Aorta (tissue), 5 donors: ENCODE measurements at regions not wholly inside any gene's neighbourhood (a gene's known extent, or its start where the extent isn't known, plus 50 kb on each side); places are given as distances from the start of the nearest gene placed in this dataset.

ENCODE experiments used
- ATAC-seq: fragments of 200-7000 bp; cut with Tn5 transposase; one replicate; pipeline ENCODE4 v1.9.1; 2022; ENCODE audit warnings: moderate library complexity; ENCODE audit not compliant: low FRiP score
- DNase-seq, 2 donors: peaks; one replicate each; pipeline ENCODE4 v3.0.0-alpha.2; 2020
- H3K27ac ChIP-seq, 2 donors: one replicate each; pipeline ENCODE4 v1.5.1; 2013; ENCODE audit warnings: low read length in 2 of 2, mild to moderate bottlenecking in 2 of 2, moderate library complexity in 2 of 2, control low read depth in 1 of 2, inconsistent platforms in 1 of 2, low read depth in 1 of 2
- H3K27me3 ChIP-seq, 2 donors: one replicate each; pipeline ENCODE4 v1.6.1; 2013; ENCODE audit warnings: control low read depth in 1 of 2, low read length in 1 of 2, mild to moderate bottlenecking in 1 of 2, moderate library complexity in 1 of 2; ENCODE audit not compliant: insufficient read depth in 2 of 2, control insufficient read depth in 1 of 2
- H3K36me3 ChIP-seq, 2 donors: one replicate each; pipeline ENCODE4 v1.6.1; 2013; ENCODE audit warnings: control low read depth in 1 of 2, low read length in 1 of 2, mild to moderate bottlenecking in 1 of 2; ENCODE audit not compliant: insufficient read depth in 2 of 2, control insufficient read depth in 1 of 2
- H3K4me1 ChIP-seq, 2 donors: one replicate each; pipeline ENCODE4 v1.6.1; 2013; ENCODE audit warnings: low read length in 2 of 2, control low read depth in 1 of 2, mild to moderate bottlenecking in 1 of 2, moderate library complexity in 1 of 2; ENCODE audit not compliant: insufficient read depth in 2 of 2, control insufficient read depth in 1 of 2
- H3K4me3 ChIP-seq, 2 donors: one replicate each; pipeline ENCODE4 v1.5.1; 2013; ENCODE audit warnings: low read length in 2 of 2, control low read depth in 1 of 2, mild to moderate bottlenecking in 1 of 2
- H3K9me3 ChIP-seq: one replicate; pipeline ENCODE4 v1.6.1; 2013; ENCODE audit warnings: mild to moderate bottlenecking, low read length; ENCODE audit not compliant: control insufficient read depth
- WGBS, 2 donors: extraction: QIAGEN DNeasy Blood & Tissue Kit; methylation state at CpG; one replicate each; pipeline ENCODE4 v1.1.7; 2013; 5-methylcytosine and 5-hydroxymethylcytosine counted together
- intact Hi-C, 2 donors: fragments of 100-400 bp; cut with DNase I; formaldehyde crosslinking; loops; one replicate each; pipeline versions ENCODE4 v1.14.2 to v1.15.0; 2022
- donor health status: healthy with polysubstance abuse.
- donor health status: Bipolar disorder and iron deficiency.
- donor health status: DM: no; HTN: no; CAD: no.
- donor health status: DM: no; HTN: no; CAD: no.
- donor health status: DM: yes; HTN: yes; CAD: no.

DNA sequence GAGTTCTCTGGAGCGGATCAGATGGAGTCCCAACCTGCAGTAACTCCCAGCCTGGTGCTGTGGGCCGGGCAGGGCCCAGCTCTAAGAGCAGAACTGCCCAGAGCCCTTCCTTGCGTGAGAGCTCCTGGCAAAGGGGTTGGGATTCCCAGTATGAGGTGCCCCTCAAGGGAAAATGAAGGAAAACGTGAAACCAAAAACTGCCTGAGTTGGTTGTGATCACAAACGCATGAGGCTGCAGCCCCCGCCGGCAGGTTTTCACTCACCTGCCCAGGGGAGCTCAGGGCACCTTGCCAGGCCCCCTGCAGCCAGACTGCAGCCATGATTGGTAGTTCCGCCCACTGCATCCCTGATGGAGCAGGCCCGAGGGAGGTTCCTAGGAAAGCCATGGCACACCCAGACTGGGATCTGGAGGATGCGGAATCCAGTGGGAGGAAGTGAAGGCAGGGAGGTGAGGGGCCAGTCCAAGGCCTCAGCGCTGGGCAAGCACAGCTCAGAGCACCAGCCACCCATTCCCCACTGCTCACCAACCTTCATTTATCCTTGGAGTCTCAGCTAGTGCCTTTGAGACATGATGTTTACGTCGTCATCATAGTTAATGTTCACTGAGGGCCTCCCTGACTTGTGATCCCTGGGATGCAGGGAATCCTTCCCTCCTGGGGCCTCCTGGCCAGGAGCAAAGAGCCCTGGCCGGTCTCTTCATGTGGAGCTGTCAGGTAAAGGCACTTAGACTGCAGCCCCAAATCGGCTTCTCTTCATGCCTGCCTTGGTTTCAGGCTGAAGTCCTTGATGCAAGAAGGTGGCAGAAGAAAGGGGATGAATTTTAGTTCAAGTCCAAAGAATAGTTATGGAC, 103.2 kb downstream of the INHBB start:
- Histone ChIP-seq H3K4me1 (no peaks in the 10 kb centered on the region), H3K4me3 (no peak overlapping the region), H3K9me3 (no peaks in the 10 kb centered on the region), H3K36me3 (no peaks in the 10 kb centered on the region), H3K27ac (no peak overlapping the region), H3K27me3 (no peaks in the 10 kb centered on the region)
- intact Hi-C loops: loop anchor here in 1 of 2 donors (10.0 kb wide), 1 partner anchor 104 kb away; the partner anchor contains the start of gene INHBB
- ATAC-seq: no peak
- peak in 1 of 2 donors; percentile 68 for DNase-seq
- WGBS, 2 donors: 93 to 96% methylated on average over 15 of the region's 15 CpGs

DNA sequence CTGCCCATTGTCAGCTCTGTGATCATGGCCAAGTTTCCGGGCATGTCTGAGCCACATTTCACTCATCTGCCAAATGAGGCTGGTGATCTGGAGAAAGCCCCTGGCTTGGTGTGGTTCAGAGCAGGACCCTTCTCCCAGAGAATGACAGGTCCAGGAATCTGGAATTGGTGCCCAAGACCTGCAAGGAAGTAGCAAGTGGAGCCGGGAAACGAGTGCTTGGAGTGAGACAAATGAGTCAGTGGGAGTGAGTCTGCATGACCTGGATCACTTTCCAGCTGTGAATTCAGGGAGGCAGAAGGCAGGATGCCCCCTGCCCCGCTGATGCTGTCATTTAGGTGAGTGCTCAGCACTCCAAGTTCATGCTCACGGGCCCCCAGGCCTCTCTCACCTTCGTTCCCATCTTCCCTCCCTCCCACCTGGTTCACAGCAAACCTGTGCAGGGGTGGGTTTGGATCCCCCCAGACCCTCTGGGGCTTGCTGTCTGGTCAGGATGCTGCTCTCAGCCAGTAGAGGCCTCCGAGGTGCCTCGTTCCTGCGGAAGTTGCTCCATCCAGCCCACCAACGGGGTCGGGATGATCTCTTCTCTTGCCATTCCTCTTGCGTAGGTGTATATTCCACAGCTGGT, 104.4 kb downstream of the INHBB start:
- Histone ChIP-seq H3K9me3 (no peaks in the 10 kb centered on the region), H3K4me1 (no peaks in the 10 kb centered on the region), H3K27ac (no peak overlapping the region), H3K4me3 (no peak overlapping the region), H3K27me3 (no peaks in the 10 kb centered on the region), H3K36me3 (no peaks in the 10 kb centered on the region)
- intact Hi-C loops: no loop called here
- DNase-seq (peak in 1 of 2 donors; percentile 63), ATAC-seq (no peak)
- WGBS, 2 donors: 92 to 93% methylated on average over 12 of the region's 12 CpGs

DNA sequence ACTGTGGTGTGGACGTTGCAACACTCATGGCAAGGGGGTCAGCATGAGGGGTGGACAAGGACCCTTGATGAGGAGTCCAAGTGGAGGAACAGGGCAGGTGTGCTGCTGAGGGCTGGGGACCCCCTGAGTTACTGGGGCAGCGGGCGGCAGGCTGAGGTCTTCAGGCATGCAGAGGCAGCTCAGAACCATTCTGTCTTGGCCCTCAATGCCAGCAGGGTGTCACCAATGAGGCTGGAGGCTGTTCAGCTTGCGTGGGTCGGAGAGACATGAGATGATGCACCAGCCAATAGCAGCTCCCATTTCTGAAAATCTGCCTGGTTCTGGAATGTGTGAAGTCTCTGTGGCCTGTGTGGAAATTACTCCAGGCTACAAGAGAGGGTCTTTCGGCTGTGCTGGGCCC, 105.4 kb downstream of the INHBB start:
- Histone ChIP-seq H3K27me3 (no peaks in the 10 kb centered on the region), H3K36me3 (no peaks in the 10 kb centered on the region), H3K27ac (no peak overlapping the region), H3K9me3 (no peaks in the 10 kb centered on the region), H3K4me1 (no peaks in the 10 kb centered on the region), H3K4me3 (no peak overlapping the region)
- ATAC-seq (no peak), DNase-seq (peak; percentile 18 to 67)
- WGBS, 2 donors: 94 to 95% methylated on average over 6 of the region's 6 CpGs
- intact Hi-C loops: no loop called here

DNA sequence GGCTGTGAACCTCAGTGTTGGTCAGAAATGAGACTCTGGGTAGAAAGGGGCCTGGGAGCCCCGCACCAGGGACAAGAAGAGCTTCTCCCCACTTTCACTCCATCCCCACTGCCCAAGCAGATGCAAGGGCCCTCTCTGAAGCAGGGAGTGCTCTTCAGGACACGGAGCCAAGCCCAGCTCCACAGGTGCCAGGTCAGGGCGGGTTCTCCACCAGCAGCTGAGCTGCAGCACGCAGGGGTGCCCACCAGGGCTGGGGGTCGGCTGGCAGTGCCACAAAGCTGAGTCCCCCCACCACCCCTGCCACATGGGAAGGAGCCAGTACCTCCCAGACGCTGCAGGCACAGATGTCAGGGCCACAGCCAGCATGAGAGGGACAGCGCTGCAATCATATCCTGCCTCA, 106.2 kb downstream of the INHBB start:
- H3K4me3 ChIP-seq: no peak overlapping the region
- 91 to 94% methylated on average over 7 of the region's 7 CpGs for WGBS, 2 donors
- H3K27ac ChIP-seq: no peak overlapping the region
- DNase-seq: peak in 1 of 2 donors; percentile 61
- no peak for ATAC-seq
- H3K9me3 ChIP-seq: peaks cover 3% of the 10 kb centered on the region
- H3K27me3 ChIP-seq: no peaks in the 10 kb centered on the region
- intact Hi-C loops: no loop called here
- H3K36me3 ChIP-seq: no peaks in the 10 kb centered on the region
- no peaks in the 10 kb centered on the region for H3K4me1 ChIP-seq

DNA sequence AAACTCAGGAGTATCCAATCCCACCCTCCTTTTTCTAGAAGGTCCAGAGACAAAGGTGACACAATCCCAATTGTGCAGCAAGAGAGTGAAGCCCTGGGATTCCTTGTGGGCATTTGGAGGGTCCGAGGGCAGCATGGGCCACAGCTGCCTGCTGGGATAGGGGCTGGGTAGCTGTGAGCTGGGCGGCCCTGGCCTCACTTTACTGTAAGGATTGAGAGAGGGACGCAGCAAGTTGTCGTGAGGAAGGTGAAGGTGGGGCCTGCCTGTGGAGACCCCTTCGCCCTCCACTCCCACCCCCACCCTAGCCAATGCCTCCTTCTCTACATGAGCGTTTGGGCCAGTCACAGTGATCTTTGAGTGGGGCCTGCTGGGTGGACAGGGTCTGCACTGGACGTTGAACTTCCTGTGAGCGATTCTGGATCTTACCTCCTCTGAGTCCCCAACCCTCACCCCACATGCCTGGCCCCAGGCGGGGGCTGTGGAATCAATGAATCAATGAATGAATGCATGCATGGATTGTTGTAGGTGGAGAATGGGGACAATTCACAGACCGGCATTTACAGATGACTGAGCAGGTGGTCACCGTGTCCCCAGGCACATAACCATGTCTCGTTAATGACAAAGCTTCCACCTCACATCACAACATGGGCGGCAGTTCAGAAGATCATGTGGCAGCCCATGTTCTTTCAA, 107.2 kb downstream of the INHBB start:
- Histone ChIP-seq H3K4me1 (no peaks in the 10 kb centered on the region), H3K27ac (no peak overlapping the region), H3K36me3 (no peaks in the 10 kb centered on the region), H3K4me3 (no peak overlapping the region), H3K27me3 (no peaks in the 10 kb centered on the region), H3K9me3 (peaks cover 6% of the 10 kb centered on the region)
- 95 to 97% methylated on average over 13 of the region's 13 CpGs for WGBS, 2 donors
- no peak for ATAC-seq
- intact Hi-C loops: no loop called here
- peak; percentile 15 to 61 for DNase-seq

DNA sequence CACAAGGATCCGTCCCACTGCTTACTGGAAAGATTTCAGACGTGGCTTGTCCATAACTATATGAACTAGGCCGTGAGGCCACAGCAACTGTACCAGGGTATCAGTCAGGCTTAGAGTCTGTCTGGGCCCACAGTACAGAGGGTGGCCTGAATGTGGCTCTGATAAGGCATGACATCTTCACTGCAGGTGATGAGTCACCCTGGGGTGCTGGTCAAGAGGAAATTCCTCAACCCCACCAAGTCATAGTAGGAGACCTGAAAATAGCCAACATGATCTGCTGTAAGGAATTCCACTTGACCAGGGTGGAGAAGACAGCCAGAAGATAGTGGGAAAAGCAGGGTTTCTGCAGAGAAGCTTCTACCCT, 107.7 kb downstream of the INHBB start:
- Histone ChIP-seq H3K27me3 (no peaks in the 10 kb centered on the region), H3K36me3 (no peaks in the 10 kb centered on the region), H3K9me3 (peaks cover 6% of the 10 kb centered on the region), H3K4me3 (no peak overlapping the region), H3K27ac (no peak overlapping the region), H3K4me1 (no peaks in the 10 kb centered on the region)
- 94% methylated on average over 3 of the region's 3 CpGs for WGBS, 2 donors
- no peak for DNase-seq
- ATAC-seq: no peak
- intact Hi-C loops: no loop called here

DNA sequence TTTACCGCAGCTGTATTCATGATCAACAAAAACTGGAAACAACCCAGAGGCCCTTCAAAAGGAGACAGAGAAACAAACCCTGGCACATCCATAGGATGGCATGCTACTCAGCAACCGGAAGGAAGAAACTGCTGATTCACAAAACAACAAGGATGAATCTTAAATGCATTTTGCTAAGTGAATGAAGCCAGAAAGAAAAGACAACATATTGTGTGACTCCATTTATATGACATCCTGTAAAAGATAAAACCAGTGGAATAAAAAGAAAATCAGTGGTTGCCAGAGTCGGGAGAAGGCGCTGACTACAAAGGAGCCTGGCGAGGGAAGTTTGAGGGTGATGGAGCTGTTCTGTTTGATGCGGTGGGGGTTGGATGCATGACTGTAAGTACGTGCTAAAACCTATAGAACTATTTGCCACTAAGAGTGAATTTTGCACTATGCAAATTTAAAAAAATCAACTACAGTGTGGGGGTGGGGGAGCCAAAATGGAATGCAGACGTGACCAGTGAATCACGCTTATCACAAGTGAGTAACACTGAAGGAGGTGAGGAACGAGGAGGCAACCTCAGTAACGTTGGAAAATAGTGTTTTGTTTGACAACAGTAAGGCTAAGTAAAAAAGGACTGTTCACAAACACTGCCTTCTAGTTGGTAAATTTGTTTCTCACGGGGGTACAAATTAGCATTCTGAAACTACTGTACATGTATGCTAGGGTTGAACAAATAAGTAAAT, 108.9 kb downstream of the INHBB start:
- ATAC-seq (no peak), DNase-seq (peak in 1 of 2 donors; percentile 10)
- 89 to 91% methylated on average over 12 of the region's 12 CpGs for WGBS, 2 donors
- Histone ChIP-seq H3K9me3 (peaks cover 6% of the 10 kb centered on the region), H3K36me3 (no peaks in the 10 kb centered on the region), H3K27me3 (no peaks in the 10 kb centered on the region), H3K27ac (no peak overlapping the region), H3K4me3 (no peak overlapping the region), H3K4me1 (no peaks in the 10 kb centered on the region)
- intact Hi-C loops: no loop called here

DNA sequence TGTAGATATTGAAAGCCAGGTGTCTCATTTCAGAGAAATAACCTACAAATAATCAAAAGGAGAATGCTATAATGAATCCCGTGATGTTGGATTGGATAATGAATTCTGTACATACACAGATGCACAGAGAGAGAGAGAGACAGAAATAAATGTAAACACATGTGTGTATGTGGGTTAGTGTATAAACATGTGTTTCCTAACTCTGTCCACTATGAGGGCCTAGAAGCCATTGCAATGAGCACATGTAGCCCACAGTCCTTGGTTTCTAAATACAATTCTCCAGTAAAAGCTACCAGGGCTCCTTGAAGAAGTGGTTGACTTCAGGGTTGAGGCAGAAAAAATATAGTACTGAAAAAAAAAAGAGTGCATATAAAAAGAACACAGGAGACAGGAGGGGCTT, 109.5 kb downstream of the INHBB start:
- ATAC-seq: no peak
- Histone ChIP-seq H3K27me3 (no peaks in the 10 kb centered on the region), H3K9me3 (peaks cover 6% of the 10 kb centered on the region), H3K27ac (no peak overlapping the region), H3K4me1 (no peaks in the 10 kb centered on the region), H3K36me3 (no peaks in the 10 kb centered on the region), H3K4me3 (no peak overlapping the region)
- 94 to 100% methylated on average over 1 of the region's 1 CpG for WGBS, 2 donors
- DNase-seq: no peak
- intact Hi-C loops: no loop called here
